H1 (cell line): ENCODE measurements at regions not wholly inside any gene's neighbourhood (a gene's known extent, or its start where the extent isn't known, plus 50 kb on each side); places are given as distances from the start of the nearest gene placed in this dataset.

Experiments used
- CTCF ChIA-PET: fragments of 300-600 bp; sonication (Branson Sonifier 250); formaldehyde crosslinking; loops from one replicate; lab custom pipeline; 2021; ENCODE audit not compliant: partially characterized antibody; lab: Charles Lee
- POLR2A ChIA-PET: fragments of 300-600 bp; sonication (Branson Sonifier 250); formaldehyde crosslinking; loops from one replicate; lab custom pipeline; 2021; ENCODE audit warnings: inconsistent platforms; ENCODE audit not compliant: partially characterized antibody; lab: Charles Lee
- DNase-seq, 2 experiments: peaks; one replicate each; pipeline versions ENCODE4 v3.0.0 to v3.0.0-alpha.2; 2010 to 2022; ENCODE audit warnings: low spot score in 2 of 2, low read depth in 1 of 2, mixed read lengths in 1 of 2
- FAIRE-seq: peaks from 2 replicates; lab custom pipeline; 2011; peaks lifted over from hg19 to GRCh38; lab: Jason Lieb, UNC
- H2AFZ ChIP-seq: 2 replicates; pipeline ENCODE4 v1.8.1; 2012; ENCODE audit warnings: low read length, inconsistent platforms
- H2AK5ac ChIP-seq: 2 replicates; pipeline ENCODE4 v1.6.1; 2013; ENCODE audit warnings: low read depth, low read length
- H2BK120ac ChIP-seq: replicated peaks from 2 replicates; pipeline ENCODE3; 2013; ENCODE audit warnings: low read depth, low read length, inconsistent platforms
- H2BK12ac ChIP-seq: 2 replicates; pipeline ENCODE4 v1.6.1; 2013; ENCODE audit warnings: low read depth, low read length
- H2BK15ac ChIP-seq: 2 replicates; pipeline ENCODE4 v1.6.1; 2013; ENCODE audit warnings: low read length
- H2BK20ac ChIP-seq: 2 replicates; pipeline ENCODE4 v1.6.1; 2013; ENCODE audit warnings: low read length
- H2BK5ac ChIP-seq: 2 replicates; pipeline ENCODE4 v1.6.1; 2013; ENCODE audit warnings: low read depth, low read length
- H3K14ac ChIP-seq: 2 replicates; pipeline ENCODE4 v1.6.1; 2013; ENCODE audit warnings: inconsistent platforms; ENCODE audit not compliant: insufficient read length
- H3K18ac ChIP-seq: 2 replicates; pipeline ENCODE4 v1.6.1; 2013; ENCODE audit warnings: low read length; ENCODE audit errors: extremely low read depth
- H3K23ac ChIP-seq: 2 replicates; pipeline ENCODE4 v1.6.1; 2013; ENCODE audit warnings: inconsistent platforms; ENCODE audit not compliant: insufficient read length
- H3K23me2 ChIP-seq: 2 replicates; pipeline ENCODE4 v1.6.1; 2013; ENCODE audit warnings: low read depth, low read length
- H3K27ac ChIP-seq: 2 replicates; pipeline ENCODE4 v1.6.1; 2011; ENCODE audit warnings: low read depth, low read length, inconsistent platforms
- H3K27me3 ChIP-seq, 4 experiments: replicated peaks in 1 of 4; 1 replicate in 1 of 4; 2 replicates in 3 of 4; pipeline versions ENCODE4 v1.6.1 to v1.8.1; 2011 to 2013; ENCODE audit warnings: low read length in 3 of 4, mild to moderate bottlenecking in 3 of 4, inconsistent platforms in 2 of 4, mixed read lengths in 2 of 4, moderate library complexity in 1 of 4; ENCODE audit not compliant: control insufficient read depth in 3 of 4, insufficient read depth in 3 of 4; ENCODE audit errors: extremely low read depth in 1 of 4
- H3K36me3 ChIP-seq, 4 experiments: 2 replicates each; pipeline versions ENCODE4 v1.6.1 to v1.8.1; 2011 to 2013; ENCODE audit warnings: mild to moderate bottlenecking in 4 of 4, low read length in 3 of 4, moderate library complexity in 2 of 4, control low read depth in 1 of 4, inconsistent platforms in 1 of 4; ENCODE audit not compliant: insufficient read depth in 4 of 4, control insufficient read depth in 2 of 4
- H3K4ac ChIP-seq: replicated peaks from 2 replicates; pipeline ENCODE3; 2013; ENCODE audit warnings: low read length, low read depth, mixed read lengths, inconsistent platforms; ENCODE audit not compliant: insufficient read length
- H3K4me1 ChIP-seq, 4 experiments: replicated peaks in 1 of 4; 1 replicate in 1 of 4; 2 replicates in 3 of 4; pipeline versions ENCODE4 v1.6.1 to v1.8.1; 2011 to 2013; ENCODE audit warnings: low read length in 3 of 4, inconsistent platforms in 2 of 4, mixed read lengths in 1 of 4; ENCODE audit not compliant: insufficient read depth in 4 of 4, control insufficient read depth in 3 of 4
- H3K4me2 ChIP-seq, 2 experiments: 2 replicates each; pipeline versions ENCODE4 v1.6.1 to v1.8.1; 2011 to 2013; ENCODE audit warnings: low read depth in 2 of 2, low read length in 2 of 2, control low read depth in 1 of 2, inconsistent platforms in 1 of 2, mild to moderate bottlenecking in 1 of 2; ENCODE audit not compliant: insufficient read depth in 1 of 2
- H3K4me3 ChIP-seq, 4 experiments: fragments of 200-600, 300-600 bp in 1 of 4; sonication (generic), shearing (Covaris generic), sonication (Bioruptor Twin) in 1 of 4; 2 replicates each; pipeline versions ENCODE4 v1.5.1 to v1.8.1; 2011 to 2016; ENCODE audit warnings: low read length in 4 of 4, low read depth in 3 of 4, control low read depth in 2 of 4, inconsistent platforms in 2 of 4, mild to moderate bottlenecking in 2 of 4, mixed read lengths in 1 of 4, moderate library complexity in 1 of 4; ENCODE audit not compliant: insufficient read depth in 2 of 4; ENCODE audit errors: extremely low read depth in 1 of 4
- H3K56ac ChIP-seq: replicated peaks from 2 replicates; pipeline ENCODE3; 2013; ENCODE audit warnings: low read depth, mild to moderate bottlenecking, mixed read lengths, low read length, inconsistent platforms; ENCODE audit not compliant: insufficient read length
- H3K79me1 ChIP-seq: 2 replicates; pipeline ENCODE4 v1.6.1; 2013; ENCODE audit warnings: low read depth, low read length, control low read depth
- H3K79me2 ChIP-seq, 2 experiments: 2 replicates each; pipeline versions ENCODE4 v1.6.1 to v1.8.1; 2012 to 2013; ENCODE audit warnings: low read length in 2 of 2, mild to moderate bottlenecking in 2 of 2, inconsistent platforms in 1 of 2; ENCODE audit not compliant: insufficient read depth in 2 of 2, control insufficient read depth in 1 of 2
- H3K9ac ChIP-seq, 4 experiments: replicated peaks in 1 of 4; 1 replicate in 1 of 4; 2 replicates in 3 of 4; pipeline versions ENCODE4 v1.6.1 to v1.8.1; 2011 to 2013; ENCODE audit warnings: low read depth in 3 of 4, low read length in 3 of 4, control low read depth in 2 of 4, mild to moderate bottlenecking in 2 of 4, moderate library complexity in 2 of 4, inconsistent platforms in 1 of 4; ENCODE audit errors: extremely low read depth in 1 of 4
- H3K9me3 ChIP-seq, 2 experiments: 2 replicates each; pipeline versions ENCODE4 v1.6.1 to v1.8.1; 2012 to 2013; ENCODE audit warnings: mild to moderate bottlenecking in 2 of 2, moderate library complexity in 2 of 2, control low read depth in 1 of 2, inconsistent platforms in 1 of 2, low read depth in 1 of 2, low read length in 1 of 2, mixed read lengths in 1 of 2; ENCODE audit not compliant: insufficient read depth in 2 of 2
- H4K20me1 ChIP-seq, 2 experiments: replicated peaks in 1 of 2; 2 replicates each; pipeline versions ENCODE3 to v1.8.1; 2011 to 2013; ENCODE audit warnings: inconsistent platforms in 2 of 2, low read length in 2 of 2, mild to moderate bottlenecking in 1 of 2; ENCODE audit not compliant: insufficient read depth in 2 of 2, control insufficient read depth in 1 of 2
- H4K5ac ChIP-seq: 2 replicates; pipeline ENCODE4 v1.6.1; 2013; ENCODE audit warnings: low read length, low read depth, mixed read lengths, inconsistent platforms; ENCODE audit not compliant: insufficient read length
- H4K8ac ChIP-seq: 2 replicates; pipeline ENCODE4 v1.8.0; 2013; ENCODE audit warnings: mild to moderate bottlenecking, moderate library complexity, low read length, inconsistent platforms; ENCODE audit not compliant: insufficient read depth; ENCODE audit errors: extremely low read depth
- H4K91ac ChIP-seq: replicated peaks from 2 replicates; pipeline ENCODE3; 2013; ENCODE audit warnings: low read length, mixed read lengths, inconsistent platforms; ENCODE audit not compliant: insufficient read length
- BACH1 ChIP-seq: IDR thresholded peaks from 2 replicates; pipeline ENCODE4 v1.6.1; 2012; ENCODE audit warnings: low read length, improper control_type of control experiment
- BRCA1 ChIP-seq: IDR thresholded peaks from 2 replicates; pipeline ENCODE4 v1.6.1; 2012; ENCODE audit warnings: low read depth, low read length, improper control_type of control experiment
- CBX5 ChIP-seq: fragments of 300-800, 300-1000 bp; sonication (generic); IDR thresholded peaks from 2 replicates; pipeline ENCODE4 v1.7.1; 2016; ENCODE audit warnings: antibody characterized with exemption, low read length, low read depth
- CHD2 ChIP-seq: IDR thresholded peaks from 2 replicates; pipeline ENCODE4 v1.6.1; 2012; ENCODE audit warnings: low read length, improper control_type of control experiment
- E2F6 ChIP-seq: IDR thresholded peaks from 2 replicates; pipeline ENCODE4 v1.6.1; 2012; ENCODE audit warnings: inconsistent platforms
- EP300 ChIP-seq, 2 experiments: IDR thresholded peaks; 1 replicate in 1 of 2; 2 replicates in 1 of 2; pipeline ENCODE4 v1.6.1; 2011 to 2012; ENCODE audit warnings: low read depth in 2 of 2, low read length in 2 of 2, mild to moderate bottlenecking in 2 of 2, borderline replicate concordance in 1 of 2, inconsistent platforms in 1 of 2, moderate library complexity in 1 of 2
- KDM1A ChIP-seq: fragments of 200-600, 300-600 bp; sonication (generic); IDR thresholded peaks from 2 replicates; pipeline ENCODE4 v1.7.1; 2016; ENCODE audit warnings: mild to moderate bottlenecking, low read length, borderline replicate concordance
- PHF8 ChIP-seq: fragments of 200-600 bp; sonication (generic); conservative IDR thresholded peaks from 2 replicates; pipeline ENCODE4 v1.7.1; 2012; ENCODE audit warnings: low read depth, mild to moderate bottlenecking, inconsistent platforms, low read length, moderate library complexity
- RBBP5 ChIP-seq: IDR thresholded peaks from 2 replicates; pipeline ENCODE4 v1.7.1; 2012; ENCODE audit warnings: low read depth, mild to moderate bottlenecking, inconsistent platforms, low read length, moderate library complexity, borderline replicate concordance
- RFX5 ChIP-seq: IDR thresholded peaks from 2 replicates; pipeline ENCODE4 v1.6.1; 2011; ENCODE audit warnings: low read depth, low read length, improper control_type of control experiment, borderline replicate concordance
- RNF2 ChIP-seq: fragments of 200-900, 300-1000 bp; sonication (generic); IDR thresholded peaks from 2 replicates; pipeline ENCODE4 v1.7.1; 2016; ENCODE audit warnings: borderline replicate concordance, low read depth, mild to moderate bottlenecking, antibody characterized with exemption, low read length; ENCODE audit not compliant: poor library complexity, severe bottlenecking; ENCODE audit errors: missing control alignments
- SP1 ChIP-seq: IDR thresholded peaks from 2 replicates; pipeline ENCODE4 v1.6.1; 2011; ENCODE audit warnings: low read depth, low read length
- WGBS, 2 experiments: shearing (Covaris generic) in 1 of 2; methylation state at CpG; one replicate each; pipeline versions ENCODE4 v1.1.6 to v1.1.7; 2013 to 2015; ENCODE audit warnings: low lambda C conversion rate in 2 of 2, mixed read lengths in 2 of 2, inconsistent platforms in 1 of 2, low coverage in 1 of 2, missing lambda C conversion rate in 1 of 2; ENCODE audit not compliant: insufficient replicate concordance in 2 of 2, insufficient coverage in 1 of 2, insufficient read length in 1 of 2; ENCODE audit errors: extremely low coverage in 1 of 2, missing lambda C conversion rate in 1 of 2; 5-methylcytosine and 5-hydroxymethylcytosine counted together

GRCh38 chr21:36628106-36628505 is 70.8 kb upstream of the SIM2 start:
- ChIA-PET POLR2A (no interaction called here), CTCF (interaction anchor here (1.5 kb wide), 1 partner anchor 66 kb away, joined by 3 read pairs; no protein-coding TSS in a partner anchor)
- Histone ChIP-seq H2BK5ac (no peak overlapping the region), H3K79me1 (no peaks in the 10 kb centered on the region), H3K23ac (no peak overlapping the region), H2BK120ac (no peak overlapping the region), H4K5ac (no peak overlapping the region), H3K18ac (no peak overlapping the region), H3K36me3 (no peaks in the 10 kb centered on the region), H4K91ac (no peak overlapping the region), H3K4me1 (no peaks in the 10 kb centered on the region), H3K56ac (no peak overlapping the region), H2AFZ (no peak overlapping the region), H4K8ac (no peak overlapping the region), H3K9ac (no peak overlapping the region), H3K23me2 (no peaks in the 10 kb centered on the region), H2AK5ac (no peak overlapping the region), H3K4me3 (no peak overlapping the region), H3K14ac (no peak overlapping the region), H3K27me3 (peaks cover 0 to 7% (median 0%) of the 10 kb centered on the region in 4 experiments; a peak in 2 of 7 replicates), H3K4ac (no peak overlapping the region), H3K4me2 (no peak overlapping the region), H4K20me1 (no peaks in the 10 kb centered on the region), H2BK15ac (no peak overlapping the region), H3K27ac (no peak overlapping the region), H3K9me3 (no peaks in the 10 kb centered on the region; a peak in 1 of 4 replicates), H2BK12ac (no peak overlapping the region), H3K79me2 (no peaks in the 10 kb centered on the region), H2BK20ac (no peak overlapping the region)
- 89% methylated on average over 9 of the region's 9 CpGs; no CpG with 5 or more reads in 1 of the 2 experiments for WGBS, 2 experiments
- DNase-seq = no peak
- FAIRE-seq = no peak
- TF ChIP-seq PHF8 = no peak
- no peak for TF ChIP-seq E2F6
- no peak for TF ChIP-seq SP1
- TF ChIP-seq RBBP5 = no peak
- TF ChIP-seq CBX5 = no peak
- no peak for TF ChIP-seq RNF2
- TF ChIP-seq EP300 (IDR thresholded peaks at IDR 0.05; ENCODE audit: borderline replicate concordance in 1 of 2, low read depth in 2 of 2, low read length in 2 of 2) = no peak
- TF ChIP-seq RFX5 = no peak
- no peak for TF ChIP-seq CHD2
- no peak for TF ChIP-seq KDM1A
- no peak for TF ChIP-seq BRCA1
- no peak for TF ChIP-seq BACH1
